22Rv1 (cell line): ENCODE measurements at regions not wholly inside any gene's neighbourhood (a gene's known extent, or its start where the extent isn't known, plus 50 kb on each side); places are given as distances from the start of the nearest gene placed in this dataset.

Experiments
- H3K27ac ChIP-seq: fragments of 450-650 bp; 2 replicates; pipeline ENCODE4 v1.5.1; 2017
- CTCF ChIP-seq: fragments of 450-650 bp; IDR thresholded peaks from 2 replicates; pipeline ENCODE4 v1.5.1; 2017; ENCODE audit warnings: mild to moderate bottlenecking
- ZFX ChIP-seq: fragments of 450-650 bp; IDR thresholded peaks from 2 replicates; pipeline ENCODE4 v1.6.1; 2017; ENCODE audit warnings: antibody characterized with exemption, borderline replicate concordance

GRCh38 chr4:30600246-30601017 is 119.7 kb upstream of the PCDH7 start:
- TF ChIP-seq ZFX (no peak), CTCF (no peak)
- H3K27ac ChIP-seq, result no peak overlapping the region

GRCh38 chr4:30601070-30601865 is 118.9 kb upstream of the PCDH7 start:
- no peak overlapping the region for H3K27ac ChIP-seq
- TF ChIP-seq CTCF (no peak), ZFX (no peak)

GRCh38 chr4:30605616-30606190 is 114.5 kb upstream of the PCDH7 start:
- H3K27ac ChIP-seq, result no peak overlapping the region
- no peak for TF ChIP-seq CTCF
- TF ChIP-seq ZFX, result no peak

GRCh38 chr4:30610361-30610760 is 109.8 kb upstream of the PCDH7 start:
- TF ChIP-seq ZFX (no peak), CTCF (no peak)
- no peak overlapping the region for H3K27ac ChIP-seq

GRCh38 chr4:30614771-30615170 is 105.4 kb upstream of the PCDH7 start:
- TF ChIP-seq ZFX (no peak), CTCF (no peak)
- no peak overlapping the region for H3K27ac ChIP-seq

- no peak overlapping the region for H3K27ac ChIP-seq
- TF ChIP-seq CTCF (no peak), ZFX (no peak)
Measured at GRCh38 chr4:30616942-30617646, 103.1 kb upstream of the PCDH7 start.
